IPS-20b (cell line): ENCODE measurements at regions not wholly inside any gene's neighbourhood (a gene's known extent, or its start where the extent isn't known, plus 50 kb on each side); places are given as distances from the start of the nearest gene placed in this dataset.
"Not testable (repeated sequence)": the region's sequence is repeated elsewhere in the genome, so short reads cannot be mapped to it uniquely, and the experiment has no call there.

Experiments used
- H3K27ac ChIP-seq: one replicate; pipeline ENCODE4 v1.5.1; 2013; ENCODE audit warnings: low read length
- H3K27me3 ChIP-seq: 2 replicates; pipeline ENCODE4 v1.6.1; 2013; ENCODE audit warnings: mild to moderate bottlenecking, low read length, inconsistent platforms; ENCODE audit not compliant: insufficient read depth
- H3K36me3 ChIP-seq: 2 replicates; pipeline ENCODE4 v1.6.1; 2013; ENCODE audit warnings: low read depth, mild to moderate bottlenecking, inconsistent platforms, low read length, moderate library complexity; ENCODE audit not compliant: insufficient read depth
- H3K4me1 ChIP-seq: 2 replicates; pipeline ENCODE4 v1.6.1; 2013; ENCODE audit warnings: mild to moderate bottlenecking, control low read depth, inconsistent platforms, low read length, moderate library complexity; ENCODE audit not compliant: insufficient read depth
- H3K4me3 ChIP-seq: 2 replicates; pipeline ENCODE4 v1.5.1; 2013; ENCODE audit warnings: mild to moderate bottlenecking, low read length, inconsistent platforms
- H3K9ac ChIP-seq: 2 replicates; pipeline ENCODE4 v1.6.1; 2013; ENCODE audit warnings: low read depth, mild to moderate bottlenecking, inconsistent platforms, low read length, moderate library complexity
- H3K9me3 ChIP-seq: 2 replicates; pipeline ENCODE4 v1.6.1; 2013; ENCODE audit warnings: mild to moderate bottlenecking, low read depth, low read length, inconsistent platforms; ENCODE audit not compliant: insufficient read depth

- H3K4me3 ChIP-seq, H3K27me3 ChIP-seq, H3K9me3 ChIP-seq, H3K36me3 ChIP-seq, H3K27ac ChIP-seq, H3K4me1 ChIP-seq, H3K9ac ChIP-seq: not testable (repeated sequence)
Observed at GRCh38 chr2:55124682-55125081, 74.4 kb upstream of the RTN4 start.

GRCh38 chr2:55123851-55124269, 73.6 kb upstream of the RTN4 start:
- Histone ChIP-seq H3K9me3 (peaks cover 3% of the 10 kb centered on the region; the same call in 1 of the 2 replicates), H3K36me3 (no peaks in the 10 kb centered on the region), H3K9ac (no peak overlapping the region; the same call in 1 of the 2 replicates), H3K4me1 (peaks cover 8% of the 10 kb centered on the region; the same call in 1 of the 2 replicates), H3K4me3 (no peak overlapping the region), H3K27me3 (no peaks in the 10 kb centered on the region), H3K27ac (no peak overlapping the region)

- no peak overlapping the region for H3K27ac ChIP-seq
- no peak overlapping the region for H3K4me3 ChIP-seq
Observed at GRCh38 chr2:55120634-55121359, 70.5 kb upstream of the RTN4 start.

GRCh38 chr2:55119711-55120487, 69.6 kb upstream of the RTN4 start:
- Histone ChIP-seq H3K9me3 (peaks cover 3% of the 10 kb centered on the region; the same call in 1 of the 2 replicates), H3K4me3 (no peak overlapping the region), H3K27me3 (no peaks in the 10 kb centered on the region), H3K36me3 (no peaks in the 10 kb centered on the region), H3K9ac (no peak overlapping the region), H3K4me1 (peaks cover 13% of the 10 kb centered on the region; the same call in 1 of the 2 replicates), H3K27ac (no peak overlapping the region)

More at GRCh38 chr2:55120634-55121359, 70.5 kb upstream of the RTN4 start:
- peaks cover 13% of the 10 kb centered on the region; the same call in 1 of the 2 replicates for H3K4me1 ChIP-seq
- no peaks in the 10 kb centered on the region for H3K36me3 ChIP-seq
- H3K27me3 ChIP-seq = no peaks in the 10 kb centered on the region
- no peak overlapping the region for H3K9ac ChIP-seq
- H3K9me3 ChIP-seq = peaks cover 3% of the 10 kb centered on the region; the same call in 1 of the 2 replicates

GRCh38 chr2:55118643-55119083, 68.4 kb upstream of the RTN4 start:
- Histone ChIP-seq H3K9ac (no peak overlapping the region), H3K27me3 (no peaks in the 10 kb centered on the region), H3K36me3 (no peaks in the 10 kb centered on the region), H3K4me3 (no peak overlapping the region), H3K4me1 (peaks cover 8% of the 10 kb centered on the region; the same call in 1 of the 2 replicates), H3K27ac (no peak overlapping the region), H3K9me3 (no peaks in the 10 kb centered on the region)

GRCh38 chr2:55116966-55117365, 66.7 kb upstream of the RTN4 start:
- H3K4me1 ChIP-seq = peaks cover 8% of the 10 kb centered on the region; the same call in 1 of the 2 replicates
- H3K27me3 ChIP-seq = no peaks in the 10 kb centered on the region
- H3K27ac ChIP-seq = no peak overlapping the region
- no peak overlapping the region for H3K4me3 ChIP-seq
- H3K36me3 ChIP-seq = no peaks in the 10 kb centered on the region
- H3K9ac ChIP-seq = no peak overlapping the region
- no peaks in the 10 kb centered on the region for H3K9me3 ChIP-seq

- H3K27ac ChIP-seq = no peak overlapping the region
- H3K36me3 ChIP-seq = no peaks in the 10 kb centered on the region
- no peak overlapping the region for H3K9ac ChIP-seq
- H3K4me3 ChIP-seq = no peak overlapping the region
- peaks cover 8% of the 10 kb centered on the region; the same call in 1 of the 2 replicates for H3K4me1 ChIP-seq
- H3K27me3 ChIP-seq = no peaks in the 10 kb centered on the region
- H3K9me3 ChIP-seq = no peaks in the 10 kb centered on the region
Observed at GRCh38 chr2:55116598-55116964, 66.3 kb upstream of the RTN4 start.

GRCh38 chr2:55115761-55116597, 65.7 kb upstream of the RTN4 start:
- peaks cover 12% of the 10 kb centered on the region; the same call in 1 of the 2 replicates for H3K4me1 ChIP-seq
- H3K27me3 ChIP-seq = no peaks in the 10 kb centered on the region
- H3K4me3 ChIP-seq = no peak overlapping the region
- H3K9ac ChIP-seq = no peak overlapping the region
- H3K9me3 ChIP-seq = no peaks in the 10 kb centered on the region
- H3K36me3 ChIP-seq = no peaks in the 10 kb centered on the region
- no peak overlapping the region for H3K27ac ChIP-seq

GRCh38 chr2:55114597-55114996, 64.3 kb upstream of the RTN4 start:
- Histone ChIP-seq H3K9me3 (no peaks in the 10 kb centered on the region), H3K4me3 (no peak overlapping the region), H3K27me3 (no peaks in the 10 kb centered on the region), H3K36me3 (no peaks in the 10 kb centered on the region), H3K4me1 (peaks cover 12% of the 10 kb centered on the region; the same call in 1 of the 2 replicates), H3K9ac (no peak overlapping the region), H3K27ac (no peak overlapping the region)

GRCh38 chr2:55114082-55114481, 63.8 kb upstream of the RTN4 start:
- Histone ChIP-seq H3K4me3 (no peak overlapping the region), H3K9ac (no peak overlapping the region), H3K4me1 (peaks cover 12% of the 10 kb centered on the region; the same call in 1 of the 2 replicates), H3K27ac (no peak overlapping the region), H3K9me3 (no peaks in the 10 kb centered on the region), H3K27me3 (no peaks in the 10 kb centered on the region), H3K36me3 (no peaks in the 10 kb centered on the region)
